Stimulated activated CD4-positive, alpha-beta T cell treated with anti-CD3 and anti-CD28 coated beads, Interleukin-4, amount 100 ng/mL, for 4 hours (primary cell): ENCODE measurements at regions not wholly inside any gene's neighbourhood (a gene's known extent, or its start where the extent isn't known, plus 50 kb on each side); places are given as distances from the start of the nearest gene placed in this dataset.
A peak's percentile ranks its signal among the peaks of the same experiment; 100 is the strongest.
"Not testable (repeated sequence)": the region's sequence is repeated elsewhere in the genome, so short reads cannot be mapped to it uniquely, and the experiment has no call there.

ENCODE experiments used
- DNase-seq, 2 experiments: peaks; one replicate each; pipeline ENCODE4 v3.0.0-alpha.2; 2020

GRCh38 chr7:32762206-32762924 is 129.2 kb downstream of the KBTBD2 start:
- DNase-seq = not testable (repeated sequence)

GRCh38 chr7:32761451-32762205 is 129.9 kb downstream of the KBTBD2 start:
- DNase-seq = no peak

- not testable (repeated sequence) for DNase-seq
Measured at GRCh38 chr7:32760755-32761154, 130.8 kb downstream of the KBTBD2 start.

- DNase-seq = not testable (repeated sequence)
Measured at GRCh38 chr7:32759859-32760258, 131.7 kb downstream of the KBTBD2 start.

- not testable (repeated sequence) for DNase-seq
Measured at GRCh38 chr7:32753872-32754271, 137.7 kb downstream of the KBTBD2 start.

- DNase-seq = not testable (repeated sequence)
Measured at GRCh38 chr7:32748337-32748736, 143.2 kb downstream of the KBTBD2 start.

GRCh38 chr7:32747443-32748148 is 144.0 kb downstream of the KBTBD2 start:
- not testable (repeated sequence) for DNase-seq

GRCh38 chr7:32741853-32742476 is 149.6 kb downstream of the KBTBD2 start:
- not testable (repeated sequence) for DNase-seq

- not testable (repeated sequence) for DNase-seq
Measured at GRCh38 chr7:32739749-32740148, 151.8 kb downstream of the KBTBD2 start.

GRCh38 chr7:32738390-32738789 is 153.2 kb downstream of the KBTBD2 start:
- not testable (repeated sequence) for DNase-seq

- not testable (repeated sequence) for DNase-seq
Measured at GRCh38 chr7:32732767-32733166, 158.8 kb downstream of the KBTBD2 start.

GRCh38 chr7:32729335-32729675 is 162.3 kb downstream of the KBTBD2 start:
- not testable (repeated sequence) for DNase-seq

- DNase-seq = peak; percentile 20 to 45
Measured at GRCh38 chr7:32728412-32729334, 162.9 kb downstream of the KBTBD2 start.

GRCh38 chr7:32727483-32728411 is 163.8 kb downstream of the KBTBD2 start:
- peak; percentile 42 to 43 for DNase-seq

GRCh38 chr7:32722837-32723236 is 168.7 kb downstream of the KBTBD2 start:
- DNase-seq = not testable (repeated sequence)

- no peak for DNase-seq
Measured at GRCh38 chr7:32694182-32694581, 197.4 kb downstream of the KBTBD2 start.

GRCh38 chr7:32691965-32692815 is 196.9 kb downstream of the AVL9 start:
- DNase-seq = peak in 1 of 2 experiments; percentile 11

- DNase-seq = not testable (repeated sequence)
Measured at GRCh38 chr7:32688092-32688491, 192.8 kb downstream of the AVL9 start.

- DNase-seq = no peak
Measured at GRCh38 chr7:32681174-32681518, 185.9 kb downstream of the AVL9 start.
